ENCODE measurements at regions not wholly inside any gene's neighbourhood (a gene's known extent, or its start where the extent isn't known, plus 50 kb on each side); places are given as distances from the start of the nearest gene placed in this dataset.
A peak's percentile ranks its signal among the peaks of the same experiment; 100 is the strongest.
"Not testable (repeated sequence)": the region's sequence is repeated elsewhere in the genome, so short reads cannot be mapped to it uniquely, and the experiment has no call there.

DNA sequence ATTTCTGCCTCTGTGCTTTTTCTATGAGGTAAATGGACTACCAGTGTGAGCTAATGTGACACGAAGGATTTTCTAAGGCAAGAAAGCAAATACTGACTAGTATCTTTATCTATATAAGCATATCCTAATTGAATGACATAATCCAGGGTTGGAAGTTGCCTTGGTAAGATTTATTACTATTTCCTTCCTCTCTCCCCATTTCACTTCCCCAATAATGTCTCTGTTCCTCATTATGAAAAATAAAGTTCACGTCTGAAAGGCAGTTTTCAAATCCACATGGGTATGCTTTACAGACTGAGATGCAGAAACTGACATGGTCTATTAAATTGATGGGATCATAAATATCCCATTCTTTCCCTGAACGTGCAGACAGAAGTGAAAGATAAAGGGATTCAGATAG lies 86.0 kb downstream of the DTWD1 start:
- no peak for DNase-seq (ENCODE audit: low spot score)

DNA sequence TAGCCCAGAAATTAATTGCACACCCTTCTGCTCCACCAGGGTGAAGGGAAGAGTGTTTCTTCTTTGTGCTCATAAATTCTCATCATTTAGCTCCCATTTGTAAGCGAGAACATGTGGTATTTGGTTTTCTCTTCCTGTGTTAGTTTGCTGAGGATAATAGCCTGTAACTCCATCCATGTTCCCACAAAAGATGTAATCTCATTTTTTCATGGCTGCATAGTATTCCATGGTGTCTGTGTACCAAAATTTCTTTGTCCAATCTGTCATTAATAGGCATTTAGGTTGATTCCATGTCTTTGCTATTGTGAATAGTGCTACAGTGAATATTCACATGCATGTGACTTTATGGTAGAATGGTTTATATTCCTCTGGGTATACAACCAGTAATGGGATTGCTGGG lies 86.8 kb downstream of the DTWD1 start:
- no peak for DNase-seq (ENCODE audit: low spot score)

DNA sequence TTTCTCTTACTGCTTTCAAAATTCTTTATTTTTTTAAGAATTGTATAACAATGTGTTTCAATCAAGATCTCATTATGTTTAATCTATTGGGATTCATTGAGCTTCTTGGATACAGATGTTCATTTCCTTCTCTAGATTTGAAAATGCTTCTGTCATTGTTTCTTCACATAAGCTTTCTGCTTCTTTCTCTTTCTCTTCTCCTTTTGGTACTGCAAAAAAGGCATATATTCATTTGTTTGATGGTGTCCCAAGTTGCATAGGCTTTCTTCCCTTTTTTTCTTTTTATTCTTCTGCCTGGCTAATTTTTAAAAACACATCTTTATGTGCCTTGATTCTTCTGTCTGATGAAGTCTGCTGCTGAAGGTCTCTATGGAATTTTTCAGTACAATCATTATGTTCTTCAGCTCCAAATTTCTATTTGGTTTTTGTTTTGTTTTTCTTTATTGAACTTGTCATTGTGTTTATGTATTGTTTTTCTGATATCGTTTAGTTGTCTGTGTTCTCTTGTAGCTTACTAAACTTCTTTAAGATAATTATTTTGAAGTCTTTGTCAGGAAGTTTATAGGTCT lies 88.9 kb downstream of the DTWD1 start:
- no peak for DNase-seq (ENCODE audit: low spot score)

DNA sequence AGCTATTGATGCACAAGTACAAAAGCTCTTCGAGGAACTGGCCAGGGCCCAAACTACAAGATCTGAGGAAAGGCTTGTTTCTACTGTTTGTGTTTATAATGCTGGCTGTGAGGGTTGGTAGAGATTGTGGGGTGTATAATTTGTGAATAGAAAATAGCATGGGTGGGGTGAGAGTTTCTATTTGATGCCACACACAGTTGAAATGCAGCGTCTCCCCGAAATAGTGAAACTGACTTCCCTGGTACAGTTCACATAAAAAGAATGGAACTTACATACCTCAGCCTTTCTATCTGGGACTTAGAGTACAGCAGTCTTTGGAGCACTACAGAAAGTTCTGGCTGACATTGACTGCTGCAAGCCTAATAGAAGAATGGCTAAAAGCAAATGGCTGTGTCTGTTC lies 91.3 kb downstream of the DTWD1 start:
- no peak for DNase-seq (ENCODE audit: low spot score)

DNA sequence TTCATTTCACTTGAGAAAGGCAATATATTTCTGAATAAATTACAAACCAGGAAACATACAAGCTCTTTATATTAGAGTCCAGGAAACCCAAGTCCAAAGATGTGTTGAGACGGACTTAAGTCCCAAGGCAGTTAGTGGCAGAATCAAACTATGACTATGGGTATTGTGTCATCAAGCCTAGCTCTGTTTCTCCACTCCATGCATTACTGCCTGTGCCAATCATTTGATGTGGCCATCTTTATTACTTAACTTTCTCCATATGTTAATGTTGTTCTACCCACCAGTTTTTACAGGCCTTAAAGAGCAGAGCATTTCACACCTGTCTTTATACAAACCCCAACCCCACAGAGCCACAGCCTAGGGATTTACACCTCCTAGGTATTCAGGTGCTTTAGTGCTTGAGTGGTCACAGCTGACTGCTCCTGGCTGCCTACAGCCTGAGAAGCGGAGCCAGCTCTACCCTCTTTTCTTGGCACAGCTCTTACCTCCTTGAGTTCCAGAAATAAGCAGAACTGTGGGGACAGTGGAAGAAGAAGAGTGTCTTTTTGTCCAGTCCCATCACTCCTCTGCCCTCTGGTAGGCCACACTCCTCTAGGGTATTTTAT lies 92.1 kb downstream of the DTWD1 start:
- peak; percentile 2 for DNase-seq (ENCODE audit: low spot score)

DNA sequence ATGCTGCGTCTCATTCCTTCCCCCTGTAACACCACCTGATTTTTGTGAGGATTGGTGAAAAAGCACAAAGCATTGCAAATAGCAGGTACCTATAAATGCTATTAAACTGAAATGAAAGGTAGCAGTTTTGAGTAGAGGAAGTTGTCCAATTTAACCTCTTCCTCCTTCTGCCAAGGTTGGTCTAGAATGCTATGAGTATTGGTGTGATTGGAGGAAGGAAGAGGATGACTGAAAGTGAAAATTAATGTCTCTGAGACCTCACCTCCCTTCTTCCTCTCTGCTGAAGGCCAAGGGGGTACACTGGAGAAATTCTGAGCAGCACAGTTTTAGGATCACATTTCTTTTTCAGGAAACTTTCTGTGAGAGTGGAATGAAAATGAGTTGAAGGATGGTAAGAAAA lies 94.4 kb downstream of the DTWD1 start:
- no peak for DNase-seq (ENCODE audit: low spot score)

DNA sequence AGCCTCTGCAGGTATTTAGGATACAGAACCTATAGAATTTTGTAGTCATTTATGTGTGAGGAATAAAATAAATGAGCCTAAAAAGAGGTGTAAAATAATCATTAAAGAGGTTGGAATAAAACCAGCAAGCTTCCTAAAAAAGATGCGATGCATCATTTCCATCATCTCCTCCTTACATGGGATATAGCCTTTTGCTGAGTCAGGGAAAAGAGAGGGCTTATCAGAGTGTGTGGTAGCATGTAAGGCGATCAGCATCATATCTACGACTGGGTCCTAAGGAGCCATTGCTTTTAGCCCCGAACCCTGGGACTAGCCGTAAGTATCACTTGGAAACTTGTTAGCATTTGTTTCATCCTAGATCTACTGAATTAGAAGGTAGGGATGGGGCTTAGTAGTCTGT lies 94.9 kb downstream of the DTWD1 start:
- DNase-seq (ENCODE audit: low spot score): no peak

DNA sequence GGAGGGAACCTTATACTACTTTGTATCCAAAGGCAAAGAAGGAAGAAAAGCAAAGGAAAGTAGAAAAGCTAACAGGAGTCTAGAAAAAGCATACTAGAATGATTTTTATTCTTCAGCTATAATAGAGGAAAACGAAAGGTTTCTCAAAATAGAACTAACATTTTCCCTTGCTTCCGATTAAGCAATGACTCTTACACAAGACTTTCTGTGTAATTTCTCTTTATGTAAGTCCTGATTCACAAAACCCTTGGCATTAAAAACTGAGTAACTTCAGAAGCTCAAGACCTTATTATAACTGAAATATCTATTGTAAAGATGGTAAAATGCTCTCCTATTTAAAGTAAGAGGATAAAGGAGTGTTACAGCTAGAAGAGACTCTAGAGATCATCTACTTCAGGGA lies 97.4 kb downstream of the DTWD1 start:
- DNase-seq (ENCODE audit: low spot score): no peak

DNA sequence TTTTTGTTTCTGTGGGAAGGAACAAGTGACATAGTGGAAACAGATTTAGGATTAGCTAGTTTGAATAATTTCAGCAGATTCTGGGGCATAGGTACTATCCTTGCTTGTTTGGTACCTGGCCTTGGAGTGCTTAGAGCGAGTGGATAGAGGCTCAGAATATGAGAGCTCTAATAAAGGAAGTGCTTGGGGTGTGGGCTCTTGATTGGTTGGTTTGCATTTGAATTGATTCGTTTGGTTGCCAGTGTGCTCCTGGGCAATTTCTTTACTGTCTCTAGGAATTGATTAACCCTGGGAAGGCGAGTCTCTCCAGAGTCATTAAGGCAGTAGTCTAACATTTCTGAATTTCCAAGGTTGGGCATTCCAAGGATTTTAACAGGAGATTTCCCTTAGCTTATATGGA lies 98.0 kb downstream of the DTWD1 start:
- DNase-seq (ENCODE audit: low spot score): no peak

DNA sequence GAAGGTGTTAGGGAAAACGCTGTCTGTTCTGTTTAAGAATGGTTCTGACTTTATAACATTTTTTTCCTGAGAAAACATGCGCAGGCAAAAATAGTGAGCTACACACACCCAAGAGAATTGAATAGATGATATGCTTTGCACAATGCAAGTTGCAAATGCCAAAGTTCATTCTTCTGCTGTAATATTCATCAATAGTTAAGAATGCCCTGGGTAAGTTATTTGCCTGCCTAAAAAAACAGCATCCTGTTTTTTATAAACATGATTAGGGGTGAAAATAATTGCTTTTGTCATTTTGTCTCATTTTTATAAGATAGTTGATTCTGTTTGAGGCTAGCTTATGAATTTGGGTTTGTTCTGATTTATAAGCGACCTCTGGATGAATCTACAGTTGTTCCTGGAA lies 99.4 kb downstream of the DTWD1 start:
- no peak for DNase-seq (ENCODE audit: low spot score)

DNA sequence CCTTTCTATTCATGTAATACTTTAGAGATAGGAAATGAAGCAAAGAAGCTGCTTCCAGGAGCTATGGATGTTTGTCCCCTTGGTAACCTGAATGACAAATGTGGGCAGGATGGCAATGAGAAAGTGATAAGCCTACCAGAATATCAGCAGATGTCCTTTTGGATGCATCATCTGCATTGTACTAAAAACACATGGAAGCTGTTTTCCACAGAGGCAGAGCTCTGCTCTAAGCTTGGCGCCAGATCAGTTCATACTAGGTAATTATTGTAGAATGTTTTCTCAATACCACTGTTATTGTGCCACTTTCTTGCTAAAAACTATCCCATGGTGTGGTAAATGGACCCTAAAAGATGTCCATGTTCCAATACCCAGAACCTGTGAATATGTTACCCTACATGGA lies 100.2 kb downstream of the DTWD1 start:
- no peak for DNase-seq (ENCODE audit: low spot score)

DNA sequence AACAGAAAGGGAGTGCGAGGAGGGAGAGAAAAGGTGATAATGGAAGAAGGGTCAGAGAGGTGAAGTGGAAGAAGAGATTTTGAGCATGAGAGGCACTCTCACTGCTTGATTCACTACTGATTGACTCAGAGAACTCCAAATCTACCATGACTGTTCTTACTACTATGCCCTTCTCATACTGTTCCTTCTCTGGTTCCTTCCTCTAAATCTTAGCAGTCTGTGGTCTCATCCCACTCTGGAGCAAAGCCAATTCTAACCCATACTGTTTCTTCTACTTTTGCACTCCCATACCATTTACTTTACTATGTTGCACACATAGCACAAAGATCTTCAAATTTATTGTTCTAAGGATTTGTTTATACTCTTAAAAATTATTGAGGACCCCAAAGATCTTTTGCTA lies 100.8 kb downstream of the DTWD1 start:
- no peak for DNase-seq (ENCODE audit: low spot score)

DNA sequence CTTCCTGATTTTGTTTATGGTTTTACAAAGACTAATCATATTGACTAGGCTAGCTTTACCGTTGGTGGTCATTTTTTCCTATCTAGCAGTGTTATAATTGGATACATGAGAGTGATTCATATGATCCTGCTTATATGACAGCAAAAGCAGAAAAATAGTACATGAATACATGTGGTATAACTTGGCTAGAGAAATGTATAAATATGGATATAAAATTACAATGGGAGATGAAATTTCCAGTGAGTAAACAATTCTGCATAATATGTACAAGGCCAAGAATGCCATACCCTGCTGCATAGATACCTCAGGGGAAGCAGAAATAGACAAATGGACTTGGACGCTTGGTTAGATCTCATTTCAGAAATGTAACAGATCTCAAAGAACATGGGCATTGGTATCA lies 103.1 kb downstream of the DTWD1 start:
- no peak for DNase-seq (ENCODE audit: low spot score)

DNA sequence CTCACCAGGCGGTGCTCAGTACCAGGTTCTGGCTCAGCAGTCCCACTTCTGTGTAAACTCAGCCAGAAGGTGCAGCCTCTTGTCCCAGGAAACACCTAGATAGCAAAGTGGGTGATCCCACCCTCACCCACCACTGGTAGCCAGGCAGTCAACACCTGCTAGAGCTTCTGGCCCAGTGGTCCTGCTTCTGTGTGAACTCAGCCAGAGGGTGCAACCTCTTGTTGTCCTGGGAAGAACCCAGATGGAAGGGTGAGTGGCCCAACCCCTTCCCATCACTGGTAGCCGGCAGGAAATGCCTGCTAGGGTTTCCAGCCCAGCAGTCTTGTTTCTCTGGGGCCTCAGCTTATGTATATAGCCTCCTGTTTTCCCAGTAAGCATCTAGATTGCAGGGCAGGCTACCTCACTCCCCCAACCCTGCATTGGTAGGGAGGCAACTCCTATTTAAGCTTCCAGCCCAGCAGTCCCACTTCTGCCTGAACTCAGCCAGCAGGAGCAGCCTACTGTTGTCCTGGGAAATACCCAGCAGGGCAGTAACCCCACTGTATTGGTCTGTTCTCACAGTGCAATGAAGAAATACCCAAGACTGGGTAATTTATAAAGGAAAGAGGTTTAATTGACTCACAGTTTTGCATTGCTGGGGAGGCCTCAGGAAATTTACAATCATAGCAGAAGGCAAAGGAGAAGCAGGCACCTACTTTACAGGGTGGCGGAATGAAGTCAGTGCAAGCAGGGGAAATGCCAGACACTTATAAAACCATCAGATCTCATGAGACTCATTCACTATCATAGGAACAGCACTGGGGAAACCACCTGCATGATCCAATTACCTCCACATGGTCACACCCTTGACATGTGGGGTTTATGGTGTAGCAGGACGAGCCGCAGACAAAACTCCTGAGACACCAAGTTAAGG lies 110.6 kb downstream of the DTWD1 start:
- DNase-seq (ENCODE audit: low spot score): no peak

DNA sequence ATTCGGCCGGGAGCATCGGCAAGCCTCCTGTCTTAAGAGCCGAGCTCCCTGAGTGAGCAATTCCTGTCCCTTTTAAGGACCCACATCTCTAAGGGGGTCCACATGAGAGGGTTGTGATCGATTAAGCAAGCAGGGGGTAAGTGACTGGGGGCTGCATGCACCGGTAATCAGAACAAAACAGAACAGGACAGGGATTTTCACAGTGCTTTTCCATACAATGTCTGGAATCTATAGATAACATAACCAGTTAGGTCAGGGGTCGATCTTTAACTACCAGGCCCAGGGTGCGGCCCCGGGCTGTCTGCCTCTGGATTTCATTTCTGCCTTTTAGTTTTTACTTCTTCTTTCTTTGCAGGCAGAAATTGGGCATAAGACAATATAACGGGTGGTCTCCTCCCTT lies 111.3 kb downstream of the DTWD1 start:
- DNase-seq (ENCODE audit: low spot score): not testable (repeated sequence)

DNA sequence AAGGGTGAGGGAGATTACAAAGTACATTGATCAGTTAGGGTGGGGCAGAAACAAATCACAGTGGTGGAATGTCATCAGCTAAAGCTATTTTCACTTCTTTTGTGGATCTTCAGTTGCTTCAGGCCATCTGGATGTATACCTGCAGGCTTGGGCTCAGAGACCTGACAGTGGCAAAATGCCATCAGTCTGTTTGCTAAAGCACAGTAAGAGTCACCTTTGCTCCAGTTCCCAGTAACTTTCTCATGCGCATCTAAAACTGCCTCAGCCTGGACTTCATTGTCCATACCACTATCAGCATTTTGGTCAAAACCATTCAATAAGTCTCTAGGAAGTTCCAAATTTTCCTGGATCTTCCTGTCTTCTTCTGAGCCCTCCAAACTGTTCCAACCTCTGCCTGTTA lies 113.2 kb downstream of the DTWD1 start:
- not testable (repeated sequence) for DNase-seq (ENCODE audit: low spot score)

DNA sequence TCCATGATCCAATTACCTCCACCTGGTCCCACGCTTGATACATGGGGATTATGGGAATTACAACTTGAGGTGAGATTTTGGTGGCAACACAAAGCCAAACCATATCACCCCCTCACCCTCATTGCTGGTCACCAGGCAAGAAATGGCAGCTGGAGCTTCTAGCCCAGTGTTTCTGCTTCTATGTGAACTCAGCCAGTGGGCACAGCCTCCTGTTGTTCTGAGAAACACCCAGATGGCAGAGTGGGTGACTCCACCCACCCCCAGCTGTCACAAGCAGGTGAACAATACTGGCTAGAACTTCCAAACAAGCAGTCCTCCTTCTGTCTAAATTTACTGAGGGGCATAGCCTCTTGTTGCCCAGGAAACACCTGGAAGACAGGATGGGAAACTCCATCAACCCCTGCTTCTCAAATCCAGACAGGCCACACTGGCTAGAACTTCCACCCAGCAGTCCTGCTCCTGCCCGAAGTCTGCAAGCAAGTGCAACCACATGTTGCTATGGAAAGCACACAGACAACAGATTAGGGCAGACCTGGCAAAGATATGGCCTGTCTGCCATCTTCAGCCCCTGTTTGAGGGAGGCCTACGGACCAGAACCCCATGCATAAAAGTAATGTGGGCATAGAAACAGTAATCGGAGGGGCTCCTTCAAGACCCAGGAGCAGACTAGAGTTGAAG lies 114.1 kb downstream of the DTWD1 start:
- DNase-seq (ENCODE audit: low spot score): no peak

DNA sequence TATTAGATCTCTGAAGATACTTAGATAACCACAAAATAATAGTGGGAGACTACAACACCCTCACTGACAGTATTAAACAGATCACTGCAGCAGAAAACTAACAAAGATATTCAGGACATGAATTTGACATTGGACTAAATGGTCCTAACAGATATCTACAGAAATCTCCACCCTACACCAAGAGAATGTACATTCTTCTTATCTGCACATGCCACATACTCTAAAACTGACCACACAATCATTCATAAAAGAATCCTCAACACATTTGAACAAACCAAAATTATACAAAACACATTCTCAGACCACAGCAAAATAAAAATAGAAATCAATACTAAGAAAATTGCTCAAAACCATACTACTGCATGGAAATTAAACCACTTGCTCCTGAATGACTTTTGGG lies 116.3 kb downstream of the DTWD1 start:
- no peak for DNase-seq (ENCODE audit: low spot score)

DNA sequence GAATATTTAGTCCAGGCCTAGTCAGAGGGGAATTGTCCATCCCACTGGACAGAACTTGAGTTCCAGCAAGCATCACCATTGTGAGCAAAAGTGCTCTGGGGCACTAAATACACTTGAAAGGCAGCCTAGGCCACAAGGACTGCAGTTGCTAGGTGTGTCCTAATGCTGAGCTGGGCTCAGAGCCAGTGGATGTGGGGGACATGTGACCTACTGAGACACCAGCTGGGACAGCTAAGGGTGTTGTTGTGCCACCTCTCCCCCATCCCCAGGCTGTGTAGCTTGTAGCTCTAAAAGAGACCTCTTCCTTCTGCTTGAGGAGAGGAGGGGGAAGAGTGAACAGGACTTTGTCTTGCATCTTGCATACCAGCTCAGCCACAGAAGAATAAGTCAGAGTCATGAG lies 120.9 kb downstream of the DTWD1 start:
- DNase-seq (ENCODE audit: low spot score): no peak

DNA sequence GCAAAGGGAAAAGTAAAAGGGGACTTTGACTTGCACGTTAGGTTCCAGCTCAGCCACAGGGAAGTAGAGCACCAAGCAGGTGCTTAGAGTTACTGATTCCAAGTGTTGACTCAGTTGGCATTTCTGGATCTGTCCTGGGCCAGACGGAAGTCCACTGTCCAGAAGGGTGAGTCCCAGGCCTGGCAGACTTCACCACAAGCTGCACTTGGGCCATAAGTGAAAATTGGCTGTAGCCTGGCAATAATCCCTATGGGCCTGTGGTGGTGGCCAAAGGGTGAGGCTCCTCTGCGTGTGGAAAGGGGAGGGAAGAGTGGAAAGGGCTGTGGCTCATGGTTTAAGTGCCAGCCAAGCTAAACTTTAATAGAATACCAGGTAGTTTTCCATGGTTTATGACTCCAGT lies 121.5 kb downstream of the DTWD1 start:
- no peak for DNase-seq (ENCODE audit: low spot score)

DNA sequence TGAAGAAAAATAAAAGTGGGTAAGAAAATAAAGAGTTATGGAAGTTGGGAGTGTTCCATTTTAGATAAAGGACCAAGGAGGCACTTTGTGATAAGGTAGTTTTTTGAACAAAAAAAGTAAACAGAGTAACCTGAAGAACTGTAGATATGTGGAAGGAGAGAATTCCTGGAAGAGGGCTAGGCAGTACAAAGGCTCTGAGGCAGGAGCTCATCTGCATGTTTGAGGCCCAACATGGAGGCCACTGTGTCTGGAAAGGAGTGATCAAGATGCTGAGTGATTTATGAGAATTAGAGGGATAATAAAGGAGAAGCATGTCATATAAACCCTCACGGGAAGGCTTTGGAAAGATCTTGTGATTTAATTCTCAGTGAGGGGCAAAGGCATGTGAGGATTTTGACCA lies 126.5 kb downstream of the DTWD1 start:
- DNase-seq (ENCODE audit: low spot score): no peak

DNA sequence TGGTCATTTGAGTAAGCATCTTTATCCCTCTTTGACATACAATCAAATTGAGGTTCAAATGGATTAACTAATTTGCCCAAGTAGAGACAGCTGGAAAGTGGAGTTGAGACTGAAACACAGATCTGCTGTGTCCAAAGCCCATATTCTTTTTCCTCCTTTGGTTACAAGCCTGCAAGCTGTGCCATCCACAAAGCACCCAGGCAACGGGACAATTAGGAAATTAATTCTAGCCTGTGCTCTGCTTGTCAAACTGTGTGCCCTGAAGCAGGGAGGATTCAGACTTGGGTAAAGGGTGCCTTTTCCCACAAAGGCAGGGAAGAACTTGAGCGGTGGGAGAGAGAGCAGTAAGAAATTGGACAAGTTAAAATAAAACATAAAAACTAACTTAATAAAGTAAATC lies 127.9 kb downstream of the DTWD1 start:
- DNase-seq (ENCODE audit: low spot score): no peak

DNA sequence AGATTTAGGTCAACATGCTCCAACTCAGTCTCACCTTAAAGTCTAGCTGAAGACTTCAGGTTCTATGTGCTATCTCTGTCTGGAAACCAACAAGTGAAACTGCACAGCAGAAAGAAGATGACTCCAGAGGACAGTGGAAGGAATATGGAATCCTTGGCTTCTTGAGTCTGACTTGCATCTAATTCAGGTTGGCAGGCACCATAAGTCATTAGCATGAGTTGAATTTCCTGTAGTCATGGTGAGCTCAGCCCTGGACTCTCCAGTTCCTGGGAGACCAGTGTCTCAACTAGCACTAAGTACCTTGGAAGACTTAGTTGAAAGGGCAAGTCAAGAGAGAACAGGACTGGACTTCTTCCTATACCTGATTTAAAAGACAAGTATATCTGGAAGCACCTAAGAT lies 129.7 kb downstream of the DTWD1 start:
- no peak for DNase-seq (ENCODE audit: low spot score)

Data from kidney tubule cell (primary cell).